Testis (tissue), 2 donors: ENCODE measurements at regions not wholly inside any gene's neighbourhood (a gene's known extent, or its start where the extent isn't known, plus 50 kb on each side); places are given as distances from the start of the nearest gene placed in this dataset.

Experiments
- POLR2A ChIP-seq: fragments of 450-650 bp; IDR thresholded peaks from one replicate; pipeline ENCODE4 v1.6.1; 2017; ENCODE audit warnings: antibody characterized with exemption, mild to moderate bottlenecking, moderate library complexity
- TF ChIP-seq, protein P1 (sequence below), 3 experiments: fragments of 450-650 bp in 2 of 3; fragments of 200-600 bp in 1 of 3; sonication (generic) in 1 of 3; IDR thresholded peaks; one replicate each; pipeline ENCODE4 v1.5.1; 2016 to 2019; ENCODE audit warnings: antibody characterized with exemption in 3 of 3, mild to moderate bottlenecking in 2 of 3, moderate library complexity in 1 of 3

DNA sequence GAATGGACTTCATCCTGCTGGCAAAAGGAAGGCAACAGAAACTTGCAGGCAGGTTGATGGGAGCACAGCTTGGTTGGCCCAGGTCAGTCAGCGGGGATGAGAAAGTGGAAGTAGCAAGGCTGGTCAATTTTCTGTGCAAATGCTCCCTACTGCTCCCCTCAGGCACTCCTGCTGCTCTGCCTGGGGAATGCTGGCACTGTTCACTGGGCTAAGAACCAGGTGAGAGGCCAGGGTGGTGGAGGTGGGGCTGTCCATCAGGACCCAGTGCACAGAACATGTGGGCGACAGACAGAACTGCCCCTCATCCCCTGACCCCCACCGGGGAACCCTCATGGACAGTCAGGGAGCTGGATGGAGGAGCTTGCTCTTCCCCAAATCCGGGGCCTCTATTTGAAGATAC, 593.1 kb downstream of the IRX1 start:
- TF ChIP-seq, protein P1, sequence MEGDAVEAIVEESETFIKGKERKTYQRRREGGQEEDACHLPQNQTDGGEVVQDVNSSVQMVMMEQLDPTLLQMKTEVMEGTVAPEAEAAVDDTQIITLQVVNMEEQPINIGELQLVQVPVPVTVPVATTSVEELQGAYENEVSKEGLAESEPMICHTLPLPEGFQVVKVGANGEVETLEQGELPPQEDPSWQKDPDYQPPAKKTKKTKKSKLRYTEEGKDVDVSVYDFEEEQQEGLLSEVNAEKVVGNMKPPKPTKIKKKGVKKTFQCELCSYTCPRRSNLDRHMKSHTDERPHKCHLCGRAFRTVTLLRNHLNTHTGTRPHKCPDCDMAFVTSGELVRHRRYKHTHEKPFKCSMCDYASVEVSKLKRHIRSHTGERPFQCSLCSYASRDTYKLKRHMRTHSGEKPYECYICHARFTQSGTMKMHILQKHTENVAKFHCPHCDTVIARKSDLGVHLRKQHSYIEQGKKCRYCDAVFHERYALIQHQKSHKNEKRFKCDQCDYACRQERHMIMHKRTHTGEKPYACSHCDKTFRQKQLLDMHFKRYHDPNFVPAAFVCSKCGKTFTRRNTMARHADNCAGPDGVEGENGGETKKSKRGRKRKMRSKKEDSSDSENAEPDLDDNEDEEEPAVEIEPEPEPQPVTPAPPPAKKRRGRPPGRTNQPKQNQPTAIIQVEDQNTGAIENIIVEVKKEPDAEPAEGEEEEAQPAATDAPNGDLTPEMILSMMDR (IDR thresholded peaks at IDR 0.05) = no peak
- no peak for TF ChIP-seq POLR2A
